ENCODE measurements at regions not wholly inside any gene's neighbourhood (a gene's known extent, or its start where the extent isn't known, plus 50 kb on each side); places are given as distances from the start of the nearest gene placed in this dataset.

GRCh38 chr13:63551731-63552130 is 2136.1 kb upstream of the PCDH20 start:
- TF ChIP-seq CTCF (IDR thresholded peaks at IDR 0.05; ENCODE audit: insufficient read depth, low read depth, low read length): no peak
- no peak for TF ChIP-seq EZH2 (IDR thresholded peaks at IDR 0.05; ENCODE audit: insufficient read depth, low read length)

All from astrocyte (in vitro differentiated cells and primary cell).